ENCODE measurements at regions not wholly inside any gene's neighbourhood (a gene's known extent, or its start where the extent isn't known, plus 50 kb on each side); places are given as distances from the start of the nearest gene placed in this dataset.
"Not testable (repeated sequence)": the region's sequence is repeated elsewhere in the genome, so short reads cannot be mapped to it uniquely, and the experiment has no call there.

- H3K27ac ChIP-seq (ENCODE audit: low read length): no peak overlapping the region
- H3K9me2 ChIP-seq (ENCODE audit: insufficient read depth, low read length): no peaks in the 10 kb centered on the region
- no peak for TF ChIP-seq SMC3 (conservative IDR thresholded peaks at IDR 0.05; ENCODE audit: poor library complexity)
- no peak for TF ChIP-seq TAF1 (IDR thresholded peaks at IDR 0.05; ENCODE audit: low read depth)
- no peak for TF ChIP-seq POLR2AphosphoS5 (IDR thresholded peaks at IDR 0.05)
- TF ChIP-seq RAD21 (conservative IDR thresholded peaks at IDR 0.05): no peak
- TF ChIP-seq EZH2 (IDR thresholded peaks at IDR 0.05; ENCODE audit: borderline replicate concordance, insufficient read depth, low read length, poor library complexity, severe bottlenecking): no peak
- no peak for TF ChIP-seq REST (IDR thresholded peaks at IDR 0.05; ENCODE audit: borderline replicate concordance)
- H3K36me3 ChIP-seq (ENCODE audit: insufficient read depth, low read length): no peaks in the 10 kb centered on the region
- no peaks in the 10 kb centered on the region for H3K27me3 ChIP-seq (ENCODE audit: insufficient read depth, low read depth, low read length)
- H3F3A ChIP-seq (ENCODE audit: insufficient read depth, low read length, poor library complexity, severe bottlenecking): no peaks in the 10 kb centered on the region
- H3K4me2 ChIP-seq (ENCODE audit: low read length): no peak overlapping the region
- no peaks in the 10 kb centered on the region for H4K20me1 ChIP-seq (ENCODE audit: insufficient read depth)
- no peaks in the 10 kb centered on the region for H3K9me3 ChIP-seq (ENCODE audit: low read length)
- no peaks in the 10 kb centered on the region for H3K79me2 ChIP-seq (replicated peaks; ENCODE audit: insufficient read depth, low read length)
- H3K9ac ChIP-seq (ENCODE audit: low read length): no peak overlapping the region
- no peak overlapping the region for H3K4me3 ChIP-seq (ENCODE audit: low read length)
- H2AFZ ChIP-seq (ENCODE audit: low read depth, low read length): no peak overlapping the region
Measured at GRCh38 chr2:167715932-167716331, 531.5 kb downstream of the STK39 start.

GRCh38 chr2:167715498-167715897 lies 531.9 kb downstream of the STK39 start:
- not testable (repeated sequence) for H3K27me3 ChIP-seq (ENCODE audit: insufficient read depth, low read depth, low read length); H3K27ac ChIP-seq (ENCODE audit: low read length); H3K4me3 ChIP-seq (ENCODE audit: low read length); H3K79me2 ChIP-seq (replicated peaks; ENCODE audit: insufficient read depth, low read length); H2AFZ ChIP-seq (ENCODE audit: low read depth, low read length); H3F3A ChIP-seq (ENCODE audit: insufficient read depth, low read length, poor library complexity, severe bottlenecking); H3K9me2 ChIP-seq (ENCODE audit: insufficient read depth, low read length); H3K4me2 ChIP-seq (ENCODE audit: low read length); H3K9me3 ChIP-seq (ENCODE audit: low read length); H3K36me3 ChIP-seq (ENCODE audit: insufficient read depth, low read length); H4K20me1 ChIP-seq (ENCODE audit: insufficient read depth); H3K9ac ChIP-seq (ENCODE audit: low read length)

- H3K4me2 ChIP-seq (ENCODE audit: low read length): no peak overlapping the region
- no peak overlapping the region for H2AFZ ChIP-seq (ENCODE audit: low read depth, low read length)
- H3K9me3 ChIP-seq (ENCODE audit: low read length): no peaks in the 10 kb centered on the region
- H4K20me1 ChIP-seq (ENCODE audit: insufficient read depth): no peaks in the 10 kb centered on the region
- no peaks in the 10 kb centered on the region for H3K79me2 ChIP-seq (replicated peaks; ENCODE audit: insufficient read depth, low read length)
- no peaks in the 10 kb centered on the region for H3F3A ChIP-seq (ENCODE audit: insufficient read depth, low read length, poor library complexity, severe bottlenecking)
- no peak overlapping the region for H3K9ac ChIP-seq (ENCODE audit: low read length)
- no peak overlapping the region for H3K4me3 ChIP-seq (ENCODE audit: low read length)
- no peak for TF ChIP-seq RAD21 (conservative IDR thresholded peaks at IDR 0.05)
- TF ChIP-seq EP300 (conservative IDR thresholded peaks at IDR 0.05; ENCODE audit: poor library complexity, severe bottlenecking): no peak
- no peak for TF ChIP-seq REST (IDR thresholded peaks at IDR 0.05; ENCODE audit: borderline replicate concordance)
- TF ChIP-seq MXI1 (conservative IDR thresholded peaks at IDR 0.05; ENCODE audit: poor library complexity, severe bottlenecking): no peak
- TF ChIP-seq POLR2AphosphoS5 (IDR thresholded peaks at IDR 0.05): no peak
- no peak for TF ChIP-seq TAF1 (IDR thresholded peaks at IDR 0.05; ENCODE audit: low read depth)
- no peak for TF ChIP-seq EZH2 (IDR thresholded peaks at IDR 0.05; ENCODE audit: borderline replicate concordance, insufficient read depth, low read length, poor library complexity, severe bottlenecking)
- no peak for TF ChIP-seq SMC3 (conservative IDR thresholded peaks at IDR 0.05; ENCODE audit: poor library complexity)
- TF ChIP-seq CTCF (IDR thresholded peaks at IDR 0.05; ENCODE audit: poor library complexity, severe bottlenecking): no peak
- no peaks in the 10 kb centered on the region for H3K36me3 ChIP-seq (ENCODE audit: insufficient read depth, low read length)
- no peaks in the 10 kb centered on the region for H3K9me2 ChIP-seq (ENCODE audit: insufficient read depth, low read length)
- no peak overlapping the region for H3K27ac ChIP-seq (ENCODE audit: low read length)
- H3K27me3 ChIP-seq (ENCODE audit: insufficient read depth, low read depth, low read length): no peaks in the 10 kb centered on the region
Measured at GRCh38 chr2:167712275-167712674, 535.1 kb downstream of the STK39 start.

Measured in neural cell (in vitro differentiated cells).